OCI-LY7 (cell line): ENCODE measurements at regions not wholly inside any gene's neighbourhood (a gene's known extent, or its start where the extent isn't known, plus 50 kb on each side); places are given as distances from the start of the nearest gene placed in this dataset.

Experiments
- EZH2phosphoT487 ChIP-seq: fragments of 200-600 bp; sonication (generic); IDR thresholded peaks from 2 replicates; pipeline ENCODE4 v1.6.1; 2018; ENCODE audit warnings: low read depth, borderline replicate concordance, mild to moderate bottlenecking, mixed run types, antibody characterized with exemption, low read length, moderate library complexity, mixed read lengths
- TF ChIP-seq, protein P1 (sequence below): fragments of 200-600 bp; sonication (generic); conservative IDR thresholded peaks from 2 replicates; pipeline ENCODE4 v1.5.1; 2014; ENCODE audit warnings: mild to moderate bottlenecking, antibody characterized with exemption, low read length, moderate library complexity, mixed read lengths

- TF ChIP-seq, protein P1, sequence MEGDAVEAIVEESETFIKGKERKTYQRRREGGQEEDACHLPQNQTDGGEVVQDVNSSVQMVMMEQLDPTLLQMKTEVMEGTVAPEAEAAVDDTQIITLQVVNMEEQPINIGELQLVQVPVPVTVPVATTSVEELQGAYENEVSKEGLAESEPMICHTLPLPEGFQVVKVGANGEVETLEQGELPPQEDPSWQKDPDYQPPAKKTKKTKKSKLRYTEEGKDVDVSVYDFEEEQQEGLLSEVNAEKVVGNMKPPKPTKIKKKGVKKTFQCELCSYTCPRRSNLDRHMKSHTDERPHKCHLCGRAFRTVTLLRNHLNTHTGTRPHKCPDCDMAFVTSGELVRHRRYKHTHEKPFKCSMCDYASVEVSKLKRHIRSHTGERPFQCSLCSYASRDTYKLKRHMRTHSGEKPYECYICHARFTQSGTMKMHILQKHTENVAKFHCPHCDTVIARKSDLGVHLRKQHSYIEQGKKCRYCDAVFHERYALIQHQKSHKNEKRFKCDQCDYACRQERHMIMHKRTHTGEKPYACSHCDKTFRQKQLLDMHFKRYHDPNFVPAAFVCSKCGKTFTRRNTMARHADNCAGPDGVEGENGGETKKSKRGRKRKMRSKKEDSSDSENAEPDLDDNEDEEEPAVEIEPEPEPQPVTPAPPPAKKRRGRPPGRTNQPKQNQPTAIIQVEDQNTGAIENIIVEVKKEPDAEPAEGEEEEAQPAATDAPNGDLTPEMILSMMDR = no peak
- TF ChIP-seq EZH2phosphoT487 = no peak
Observed at GRCh38 chr6:112936079-112936472, 588.9 kb downstream of the RFPL4B start.
